Muscle layer of duodenum (tissue), 2 donors: ENCODE measurements at regions not wholly inside any gene's neighbourhood (a gene's known extent, or its start where the extent isn't known, plus 50 kb on each side); places are given as distances from the start of the nearest gene placed in this dataset.

ENCODE experiments used
- H3K27ac ChIP-seq: one replicate; pipeline ENCODE4 v1.7.0; 2013; ENCODE audit warnings: mild to moderate bottlenecking, low read length
- H3K27me3 ChIP-seq: one replicate; pipeline ENCODE4 v1.7.0; 2013; ENCODE audit warnings: low read depth, mild to moderate bottlenecking, control low read depth, low read length
- H3K36me3 ChIP-seq, 2 donors: one replicate each; pipeline ENCODE4 v1.7.0; 2013; ENCODE audit warnings: low read length in 2 of 2, control low read depth in 1 of 2, mild to moderate bottlenecking in 1 of 2; ENCODE audit not compliant: insufficient read depth in 2 of 2, control insufficient read depth in 1 of 2
- H3K4me1 ChIP-seq, 2 donors: one replicate each; pipeline ENCODE4 v1.7.0; 2013; ENCODE audit warnings: low read length in 2 of 2, mild to moderate bottlenecking in 2 of 2, control low read depth in 1 of 2, moderate library complexity in 1 of 2; ENCODE audit not compliant: insufficient read depth in 2 of 2, control insufficient read depth in 1 of 2
- H3K4me3 ChIP-seq, 2 donors: one replicate each; pipeline ENCODE4 v1.7.0; 2013; ENCODE audit warnings: low read length in 2 of 2, low read depth in 1 of 2, mild to moderate bottlenecking in 1 of 2
- H3K9me3 ChIP-seq, 2 donors: one replicate each; pipeline ENCODE4 v1.7.0; 2013; ENCODE audit warnings: low read length in 2 of 2, control low read depth in 1 of 2, mild to moderate bottlenecking in 1 of 2; ENCODE audit not compliant: control insufficient read depth in 1 of 2
- donor health status: healthy.

DNA sequence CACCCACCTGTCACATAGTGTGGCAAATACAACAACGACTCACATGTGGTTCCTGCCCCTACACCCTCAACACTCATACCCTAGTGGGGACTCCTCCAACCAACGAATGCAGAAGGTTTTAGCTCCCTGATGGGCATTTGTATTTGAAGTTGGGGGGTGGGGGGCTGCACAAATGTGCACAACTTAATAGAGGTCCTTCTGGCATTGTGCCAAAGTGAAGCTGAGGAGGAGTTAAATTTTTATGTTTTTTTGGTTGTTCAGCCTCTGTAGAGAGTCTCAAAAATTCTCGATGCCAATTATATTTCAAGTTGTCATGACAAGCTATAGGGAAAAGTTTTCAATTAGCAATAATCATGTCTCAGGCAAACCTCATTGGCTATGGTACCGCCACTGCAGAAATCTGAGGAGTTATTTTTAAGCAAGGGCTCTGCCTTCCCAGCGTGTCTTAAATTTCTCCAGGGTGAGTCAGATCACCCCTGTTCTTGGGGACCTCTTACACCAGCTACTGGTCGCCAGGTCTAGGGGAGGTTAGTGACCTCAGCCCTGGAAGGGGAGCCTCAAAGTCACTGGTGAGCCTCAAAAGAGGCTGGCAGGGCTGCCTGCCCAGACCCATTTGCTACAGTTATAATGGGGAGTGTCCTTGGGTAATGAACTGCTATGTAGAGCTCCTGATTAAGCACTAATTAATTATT is 102.7 kb upstream of the TAF1B start:
- Histone ChIP-seq H3K4me1 (no peaks in the 10 kb centered on the region), H3K27me3 (no peaks in the 10 kb centered on the region), H3K4me3 (no peak overlapping the region), H3K27ac (no peak overlapping the region), H3K9me3 (peaks cover 0 to under 1% of the 10 kb centered on the region in 2 donors), H3K36me3 (no peaks in the 10 kb centered on the region)

- Histone ChIP-seq H3K27me3 (no peaks in the 10 kb centered on the region), H3K9me3 (no peaks in the 10 kb centered on the region), H3K27ac (no peak overlapping the region), H3K4me1 (no peaks in the 10 kb centered on the region), H3K4me3 (no peak overlapping the region), H3K36me3 (no peaks in the 10 kb centered on the region)
These were observed 102.2 kb upstream of the TAF1B start for GRCh38 chr2:9741110-9741509.

GRCh38 chr2:9742601-9743000 is 100.7 kb upstream of the TAF1B start:
- Histone ChIP-seq H3K4me3 (no peak overlapping the region), H3K9me3 (no peaks in the 10 kb centered on the region), H3K27me3 (no peaks in the 10 kb centered on the region), H3K4me1 (no peaks in the 10 kb centered on the region), H3K36me3 (no peaks in the 10 kb centered on the region), H3K27ac (no peak overlapping the region)

- Histone ChIP-seq H3K36me3 (no peaks in the 10 kb centered on the region), H3K27ac (no peak overlapping the region), H3K27me3 (no peaks in the 10 kb centered on the region), H3K4me1 (no peaks in the 10 kb centered on the region), H3K9me3 (no peaks in the 10 kb centered on the region), H3K4me3 (no peak overlapping the region)
These were observed 98.8 kb upstream of the TAF1B start for GRCh38 chr2:9744256-9745004.

DNA sequence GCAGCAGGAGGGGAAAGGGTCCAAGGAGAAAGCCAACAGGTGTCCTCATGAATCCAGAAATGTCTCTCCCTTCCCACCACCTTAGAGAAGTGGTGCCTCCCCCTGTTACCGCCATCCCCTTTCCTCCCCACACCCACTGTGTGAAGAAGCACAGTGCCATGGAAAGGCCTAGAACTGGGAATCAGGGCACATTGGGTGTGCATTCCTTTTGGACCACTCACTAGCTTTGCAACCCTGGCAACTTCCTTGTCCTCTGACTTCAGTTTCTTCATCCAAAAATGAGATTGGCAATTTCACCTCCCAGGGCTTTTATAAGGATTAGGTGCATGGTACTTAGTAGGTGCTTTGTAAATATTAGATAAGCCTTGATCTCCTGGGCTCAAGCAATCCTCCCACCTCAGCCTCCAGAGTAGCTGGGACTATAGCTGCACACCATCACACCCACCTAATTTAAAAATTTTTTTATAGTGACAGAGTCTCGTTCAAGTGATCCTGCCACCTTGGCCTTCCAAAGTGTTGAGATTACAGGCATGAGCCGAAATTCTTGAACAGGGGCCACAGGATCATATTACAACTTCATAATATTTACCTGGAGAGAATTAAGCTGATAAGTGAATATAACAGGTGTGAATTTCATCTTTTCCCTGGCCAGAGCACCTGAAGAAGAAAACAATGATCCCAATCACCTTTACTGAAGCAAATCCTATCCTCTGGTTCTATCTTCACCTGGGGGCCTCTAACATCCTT is 97.9 kb upstream of the TAF1B start:
- Histone ChIP-seq H3K27me3 (no peaks in the 10 kb centered on the region), H3K4me3 (no peak overlapping the region), H3K4me1 (no peaks in the 10 kb centered on the region), H3K27ac (no peak overlapping the region), H3K36me3 (no peaks in the 10 kb centered on the region), H3K9me3 (no peaks in the 10 kb centered on the region)

- Histone ChIP-seq H3K4me3 (no peak overlapping the region), H3K27ac (no peak overlapping the region), H3K36me3 (no peaks in the 10 kb centered on the region), H3K9me3 (no peaks in the 10 kb centered on the region), H3K4me1 (no peaks in the 10 kb centered on the region), H3K27me3 (no peaks in the 10 kb centered on the region)
These were observed 95.9 kb upstream of the TAF1B start for GRCh38 chr2:9747396-9747795.

DNA sequence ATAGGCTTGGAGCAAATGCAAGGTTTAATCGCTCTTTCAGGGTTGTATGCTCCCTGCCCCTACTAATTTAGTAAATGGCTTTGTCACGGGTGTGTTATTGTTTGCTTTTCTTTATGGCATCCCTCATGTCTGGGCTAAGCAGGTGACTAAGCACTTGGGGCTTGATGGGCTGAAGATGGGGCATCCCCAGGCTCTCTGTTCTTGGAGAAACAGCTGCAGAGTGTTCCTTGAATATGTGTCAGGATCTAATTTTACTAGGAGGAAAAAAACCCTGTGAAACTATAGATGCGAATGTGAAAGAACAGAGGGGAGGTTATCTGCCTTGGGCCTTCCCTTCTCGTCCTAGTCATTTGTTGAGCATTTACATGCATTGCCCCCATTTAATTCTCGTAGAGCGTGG is 94.7 kb upstream of the TAF1B start:
- Histone ChIP-seq H3K27ac (no peak overlapping the region), H3K4me3 (no peak overlapping the region), H3K9me3 (no peaks in the 10 kb centered on the region), H3K36me3 (no peaks in the 10 kb centered on the region), H3K4me1 (peaks cover 0 to 2% of the 10 kb centered on the region in 2 donors), H3K27me3 (no peaks in the 10 kb centered on the region)

GRCh38 chr2:9749546-9750223 is 93.6 kb upstream of the TAF1B start:
- Histone ChIP-seq H3K4me1 (peaks cover 0 to 5% of the 10 kb centered on the region in 2 donors), H3K27ac (no peak overlapping the region), H3K9me3 (no peaks in the 10 kb centered on the region), H3K27me3 (no peaks in the 10 kb centered on the region), H3K4me3 (no peak overlapping the region), H3K36me3 (no peaks in the 10 kb centered on the region)

DNA sequence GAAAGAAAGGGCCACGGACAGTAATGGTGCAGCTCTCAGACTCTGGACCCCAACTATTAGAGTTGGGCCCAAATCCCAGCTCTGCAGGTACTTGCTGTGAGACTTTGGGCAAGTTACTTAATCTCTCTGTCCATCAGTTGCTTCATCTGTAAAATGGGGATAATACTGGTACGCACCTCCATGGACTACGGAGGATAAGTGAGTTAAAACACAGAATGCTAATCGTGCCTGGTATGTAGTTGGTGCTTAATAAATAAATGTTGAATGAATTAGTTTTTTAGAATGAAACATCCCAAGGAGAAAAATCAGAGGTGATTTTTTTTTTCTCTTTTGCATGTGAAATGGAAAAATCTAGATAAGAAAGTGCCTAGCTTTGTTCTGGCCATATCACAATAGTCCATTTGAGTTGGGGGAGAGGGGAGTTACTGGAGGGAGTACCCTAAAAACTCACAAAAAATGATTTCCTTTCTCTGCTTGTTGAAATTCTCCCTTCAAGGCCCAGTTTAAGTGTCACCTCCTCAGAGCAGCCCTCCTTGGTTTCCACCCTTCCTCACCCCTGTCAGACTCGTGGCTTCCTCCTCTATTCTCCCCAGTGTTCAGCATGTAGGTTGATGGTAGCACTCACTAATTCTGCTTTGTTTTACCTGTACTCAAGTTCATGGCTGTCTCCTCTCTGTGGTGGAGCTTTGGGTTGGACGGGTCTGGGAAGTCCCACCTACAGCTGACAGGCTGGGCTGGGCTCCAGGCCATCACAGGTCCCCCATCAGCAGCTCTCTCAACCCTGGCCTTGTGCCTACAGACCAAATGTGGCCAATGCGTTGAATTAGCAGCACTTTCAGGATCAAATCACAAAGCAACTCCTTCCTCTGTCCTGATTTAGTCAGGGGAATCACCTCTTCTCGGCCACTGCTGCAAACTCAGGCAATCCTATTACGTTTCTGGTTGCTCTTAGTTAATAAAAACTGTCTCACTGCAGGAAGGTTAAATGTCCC is 92.8 kb upstream of the TAF1B start:
- Histone ChIP-seq H3K27me3 (no peaks in the 10 kb centered on the region), H3K4me3 (no peak overlapping the region), H3K4me1 (peaks cover 0 to 5% of the 10 kb centered on the region in 2 donors), H3K9me3 (no peaks in the 10 kb centered on the region), H3K36me3 (no peaks in the 10 kb centered on the region), H3K27ac (no peak overlapping the region)

- Histone ChIP-seq H3K4me3 (no peak overlapping the region), H3K27ac (no peak overlapping the region), H3K9me3 (no peaks in the 10 kb centered on the region), H3K36me3 (no peaks in the 10 kb centered on the region), H3K27me3 (no peaks in the 10 kb centered on the region), H3K4me1 (peaks cover 0 to 9% of the 10 kb centered on the region in 2 donors)
These were observed 91.4 kb upstream of the TAF1B start for GRCh38 chr2:9751831-9752230.
